GM12878 (cell line): ENCODE measurements at regions not wholly inside any gene's neighbourhood (a gene's known extent, or its start where the extent isn't known, plus 50 kb on each side); places are given as distances from the start of the nearest gene placed in this dataset.

ENCODE experiments used
- ATAC-seq: fragments of 200-7000 bp; cut with Tn5 transposase; 3 replicates; pipeline ENCODE4 v1.9.1; 2020; ENCODE audit warnings: mild to moderate bottlenecking, moderate library complexity
- BruUV-seq: library from RNA; stranded (reverse); fragments of 400-500 nt; replicated peaks from 2 replicates; lab custom pipeline; 2021; lab: Mats Ljungman, UMichigan
- CTCF ChIA-PET: fragments of 300-600 bp; sonication (Branson Sonifier 250); formaldehyde crosslinking; extraction: SDS; loops from one replicate; lab custom pipeline; 2021; ENCODE audit warnings: inconsistent platforms; lab: Yijun Ruan, JAX
- POLR2A ChIA-PET: fragments of 350-600 bp; formaldehyde crosslinking; extraction: SDS; loops from one replicate; lab custom pipeline; 2021; ENCODE audit warnings: inconsistent platforms; lab: Charles Lee
- RAD21 ChIA-PET: fragments of 300-600 bp; sonication (Branson Sonifier 250); formaldehyde crosslinking; loops from one replicate; lab custom pipeline; 2023; ENCODE audit warnings: antibody characterized with exemption; ENCODE audit not compliant: unreplicated experiment; lab: Charles Lee
- SMC1A ChIA-PET: fragments of 300-600 bp; sonication (Branson Sonifier 250); formaldehyde crosslinking; loops from one replicate; lab custom pipeline; 2023; ENCODE audit not compliant: unreplicated experiment, uncharacterized antibody; lab: Charles Lee
- DNase-seq: peaks from one replicate; pipeline ENCODE4 v3.0.0-alpha.2; 2011; ENCODE audit warnings: low read depth, low spot score
- FAIRE-seq: peaks from 3 replicates; lab custom pipeline; 2011; peaks lifted over from hg19 to GRCh38; lab: Jason Lieb, UNC
- H2AFZ ChIP-seq: 2 replicates; pipeline ENCODE4 v1.6.0; 2011; ENCODE audit warnings: low read depth, low read length, control low read depth; ENCODE audit not compliant: control insufficient read depth
- H3K27ac ChIP-seq: 2 replicates; pipeline ENCODE4 v1.5.1; 2011; ENCODE audit warnings: control low read depth; ENCODE audit not compliant: control insufficient read depth, insufficient read depth
- H3K27me3 ChIP-seq, 2 experiments: replicated peaks in 1 of 2; 2 replicates each; pipeline versions ENCODE4 v1.6.0 to v1.6.1; 2011; ENCODE audit warnings: low read length in 1 of 2; ENCODE audit not compliant: control insufficient read depth in 2 of 2, insufficient read depth in 2 of 2
- H3K36me3 ChIP-seq, 2 experiments: 2 replicates each; pipeline ENCODE4 v1.5.1; 2011; ENCODE audit warnings: low read length in 1 of 2; ENCODE audit not compliant: control insufficient read depth in 2 of 2, insufficient read depth in 2 of 2
- H3K4me1 ChIP-seq: 2 replicates; pipeline ENCODE4 v1.6.1; 2011; ENCODE audit warnings: mild to moderate bottlenecking, low read length, moderate library complexity, mixed read lengths; ENCODE audit not compliant: control insufficient read depth, insufficient read depth
- H3K4me2 ChIP-seq: 2 replicates; pipeline ENCODE4 v1.6.0; 2011; ENCODE audit warnings: control low read depth; ENCODE audit not compliant: control insufficient read depth, insufficient read depth
- H3K4me3 ChIP-seq: fragments of 200-600 bp; sonication (generic); 2 replicates; pipeline ENCODE4 v1.5.1; 2016
- H3K79me2 ChIP-seq: 2 replicates; pipeline ENCODE4 v1.6.0; 2011; ENCODE audit warnings: low read length; ENCODE audit not compliant: control insufficient read depth, insufficient read depth
- H3K9ac ChIP-seq: 2 replicates; pipeline ENCODE4 v1.8.0; 2011; ENCODE audit warnings: low read length, control low read depth, mixed read lengths; ENCODE audit not compliant: control insufficient read depth, insufficient read depth
- H3K9me3 ChIP-seq: replicated peaks from 3 replicates; pipeline ENCODE4 v1.5.1; 2011; ENCODE audit warnings: mild to moderate bottlenecking, low read length; ENCODE audit not compliant: control insufficient read depth, insufficient read depth
- H4K20me1 ChIP-seq: 2 replicates; pipeline ENCODE4 v1.6.0; 2011; ENCODE audit not compliant: control insufficient read depth, insufficient read depth
- CBFB ChIP-seq: IDR thresholded peaks from 2 replicates; pipeline ENCODE4 v1.6.1; 2016; ENCODE audit warnings: antibody characterized with exemption, low read depth
- CHD1 ChIP-seq: IDR thresholded peaks from 2 replicates; pipeline ENCODE4 v1.6.1; 2012; ENCODE audit warnings: low read depth, low read length, improper control_type of control experiment
- CREM ChIP-seq: IDR thresholded peaks from 2 replicates; pipeline ENCODE4 v1.6.1; 2014; ENCODE audit warnings: antibody characterized with exemption, low read depth
- HDAC2 ChIP-seq: fragments of 200-600 bp; sonication (generic); IDR thresholded peaks from 2 replicates; pipeline ENCODE4 v1.6.1; 2017
- JUNB ChIP-seq: IDR thresholded peaks from 2 replicates; pipeline ENCODE4 v1.6.1; 2016; ENCODE audit warnings: antibody characterized with exemption, mild to moderate bottlenecking
- LARP7 ChIP-seq: fragments of 450-650 bp; IDR thresholded peaks from 2 replicates; pipeline ENCODE4 v1.6.1; 2017; ENCODE audit warnings: mild to moderate bottlenecking
- RCOR1 ChIP-seq: conservative IDR thresholded peaks from 2 replicates; pipeline ENCODE4 v1.6.1; 2012; ENCODE audit warnings: low read depth, low read length, improper control_type of control experiment
- SIN3A ChIP-seq: IDR thresholded peaks from 2 replicates; pipeline ENCODE4 v1.6.1; 2012; ENCODE audit warnings: low read depth, low read length, improper control_type of control experiment
- SREBF2 ChIP-seq: IDR thresholded peaks from 2 replicates; pipeline ENCODE4 v1.6.1; 2012; ENCODE audit warnings: mild to moderate bottlenecking, low read length
- ZZZ3 ChIP-seq: IDR thresholded peaks from 2 replicates; pipeline ENCODE4 v1.6.1; 2011; ENCODE audit warnings: low read depth; ENCODE audit not compliant: control insufficient read depth, insufficient read length
- WGBS: methylation state at CpG from one replicate; pipeline ENCODE4 v1.1.6; 2016; ENCODE audit warnings: low lambda C conversion rate; ENCODE audit not compliant: insufficient replicate concordance, insufficient coverage; ENCODE audit errors: missing lambda C conversion rate; 5-methylcytosine and 5-hydroxymethylcytosine counted together
- in situ Hi-C: fragments of 300-500 bp; cut with MboI; formaldehyde crosslinking; loops from 9 replicates; pipeline ENCODE4 v1.14.3; 2018; ENCODE audit warnings: mixed read lengths
- intact Hi-C: fragments of 100-400 bp; cut with micrococcal nuclease; formaldehyde crosslinking; loops from one replicate; pipeline ENCODE4 v1.14.2; 2022; ENCODE audit not compliant: unreplicated experiment
- TF ChIP-seq, protein P1 (sequence below): fragments of 450-650 bp; formaldehyde crosslinking; IDR thresholded peaks from 2 replicates; pipeline ENCODE4 v1.5.0; 2022; ENCODE audit warnings: mild to moderate bottlenecking, missing genetic modification characterization
- TF ChIP-seq, protein P2 (sequence below): fragments of 450-650 bp; formaldehyde crosslinking; IDR thresholded peaks from 2 replicates; pipeline ENCODE4 v1.4.0; 2020; ENCODE audit warnings: mild to moderate bottlenecking, moderate library complexity
- TF ChIP-seq, protein P3 (sequence below): fragments of 450-650 bp; IDR thresholded peaks from 2 replicates; pipeline ENCODE4 v1.6.1; 2017; ENCODE audit warnings: mild to moderate bottlenecking
- TF ChIP-seq, protein P4 (sequence below): fragments of 450-650 bp; IDR thresholded peaks from 2 replicates; pipeline ENCODE4 v1.6.1; 2018; ENCODE audit warnings: borderline replicate concordance, mild to moderate bottlenecking; ENCODE audit not compliant: partially characterized antibody

DNA sequence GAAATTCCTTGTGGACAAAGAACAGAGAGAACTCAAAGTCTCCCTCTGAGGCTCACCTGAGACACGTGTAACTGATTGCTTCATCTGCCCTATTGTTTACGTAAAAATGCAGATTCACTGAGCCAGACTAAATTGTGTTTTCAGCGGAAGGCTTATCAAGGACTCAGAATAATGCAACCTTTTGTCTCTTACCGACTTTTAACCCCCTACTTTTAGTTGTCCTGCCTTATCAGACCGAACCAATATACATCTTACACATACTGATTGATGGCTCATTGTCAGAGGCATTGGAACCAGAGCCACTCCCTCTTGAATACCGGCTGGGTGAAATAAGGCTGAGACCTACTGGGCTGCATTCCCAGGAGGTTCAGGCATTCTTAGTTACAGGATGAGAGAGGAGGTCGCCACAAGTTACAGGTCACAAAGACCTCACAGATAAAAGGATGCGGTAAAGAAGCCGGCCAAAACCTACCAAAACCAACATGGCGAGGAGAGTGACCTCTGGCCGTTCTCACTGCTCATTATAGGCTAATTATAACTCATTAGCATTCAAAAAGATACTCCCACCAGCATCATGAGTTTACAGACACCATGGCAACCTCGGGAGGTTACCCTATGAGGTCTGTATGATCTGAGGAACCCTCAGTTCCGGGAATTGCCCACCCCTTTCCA is 95.5 kb upstream of the ZNF184 start:
- H3K27ac ChIP-seq: no peak overlapping the region
- H3K4me2 ChIP-seq: no peak overlapping the region
- no peak overlapping the region for H3K4me3 ChIP-seq
- intact Hi-C loops: no loop called here
- ATAC-seq (no peak), DNase-seq (no peak), FAIRE-seq (no peak)
- no TSS peak for BruUV-seq
- H3K4me1 ChIP-seq: no peaks in the 10 kb centered on the region
- SMC1A ChIA-PET: interaction anchor here (1.3 kb wide), 1 partner anchor 23 kb away, joined by 3 read pairs; no protein-coding TSS in a partner anchor
- H3K79me2 ChIP-seq: no peaks in the 10 kb centered on the region
- no peaks in the 10 kb centered on the region for H3K36me3 ChIP-seq
- H2AFZ ChIP-seq: no peak overlapping the region
- no peaks in the 10 kb centered on the region; a peak in 1 of 4 replicates for H3K27me3 ChIP-seq
- RAD21 ChIA-PET: no interaction called here
- no peaks in the 10 kb centered on the region for H4K20me1 ChIP-seq
- 26% methylated on average over 13 of the region's 13 CpGs for WGBS
- no peaks in the 10 kb centered on the region for H3K9me3 ChIP-seq
- in situ Hi-C loops: no loop called here
- CTCF ChIA-PET: interaction anchor here (1.3 kb wide), 2 partner anchors 9 to 52 kb away, joined by 3 read pairs; no protein-coding TSS in a partner anchor
- POLR2A ChIA-PET: no interaction called here
- H3K9ac ChIP-seq: no peak overlapping the region
- TF ChIP-seq SREBF2 (no peak), JUNB (no peak), HDAC2 (no peak), RCOR1 (no peak), CBFB (no peak), CREM (no peak), ZZZ3 (no peak), CHD1 (no peak), SIN3A (no peak), LARP7 (no peak)
- TF ChIP-seq, protein P1, sequence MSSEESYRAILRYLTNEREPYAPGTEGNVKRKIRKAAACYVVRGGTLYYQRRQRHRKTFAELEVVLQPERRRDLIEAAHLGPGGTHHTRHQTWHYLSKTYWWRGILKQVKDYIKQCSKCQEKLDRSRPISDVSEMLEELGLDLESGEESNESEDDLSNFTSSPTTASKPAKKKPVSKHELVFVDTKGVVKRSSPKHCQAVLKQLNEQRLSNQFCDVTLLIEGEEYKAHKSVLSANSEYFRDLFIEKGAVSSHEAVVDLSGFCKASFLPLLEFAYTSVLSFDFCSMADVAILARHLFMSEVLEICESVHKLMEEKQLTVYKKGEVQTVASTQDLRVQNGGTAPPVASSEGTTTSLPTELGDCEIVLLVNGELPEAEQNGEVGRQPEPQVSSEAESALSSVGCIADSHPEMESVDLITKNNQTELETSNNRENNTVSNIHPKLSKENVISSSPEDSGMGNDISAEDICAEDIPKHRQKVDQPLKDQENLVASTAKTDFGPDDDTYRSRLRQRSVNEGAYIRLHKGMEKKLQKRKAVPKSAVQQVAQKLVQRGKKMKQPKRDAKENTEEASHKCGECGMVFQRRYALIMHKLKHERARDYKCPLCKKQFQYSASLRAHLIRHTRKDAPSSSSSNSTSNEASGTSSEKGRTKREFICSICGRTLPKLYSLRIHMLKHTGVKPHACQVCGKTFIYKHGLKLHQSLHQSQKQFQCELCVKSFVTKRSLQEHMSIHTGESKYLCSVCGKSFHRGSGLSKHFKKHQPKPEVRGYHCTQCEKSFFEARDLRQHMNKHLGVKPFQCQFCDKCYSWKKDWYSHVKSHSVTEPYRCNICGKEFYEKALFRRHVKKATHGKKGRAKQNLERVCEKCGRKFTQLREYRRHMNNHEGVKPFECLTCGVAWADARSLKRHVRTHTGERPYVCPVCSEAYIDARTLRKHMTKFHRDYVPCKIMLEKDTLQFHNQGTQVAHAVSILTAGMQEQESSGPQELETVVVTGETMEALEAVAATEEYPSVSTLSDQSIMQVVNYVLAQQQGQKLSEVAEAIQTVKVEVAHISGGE (CRISPR knock-in tag): no peak
- TF ChIP-seq, protein P2, sequence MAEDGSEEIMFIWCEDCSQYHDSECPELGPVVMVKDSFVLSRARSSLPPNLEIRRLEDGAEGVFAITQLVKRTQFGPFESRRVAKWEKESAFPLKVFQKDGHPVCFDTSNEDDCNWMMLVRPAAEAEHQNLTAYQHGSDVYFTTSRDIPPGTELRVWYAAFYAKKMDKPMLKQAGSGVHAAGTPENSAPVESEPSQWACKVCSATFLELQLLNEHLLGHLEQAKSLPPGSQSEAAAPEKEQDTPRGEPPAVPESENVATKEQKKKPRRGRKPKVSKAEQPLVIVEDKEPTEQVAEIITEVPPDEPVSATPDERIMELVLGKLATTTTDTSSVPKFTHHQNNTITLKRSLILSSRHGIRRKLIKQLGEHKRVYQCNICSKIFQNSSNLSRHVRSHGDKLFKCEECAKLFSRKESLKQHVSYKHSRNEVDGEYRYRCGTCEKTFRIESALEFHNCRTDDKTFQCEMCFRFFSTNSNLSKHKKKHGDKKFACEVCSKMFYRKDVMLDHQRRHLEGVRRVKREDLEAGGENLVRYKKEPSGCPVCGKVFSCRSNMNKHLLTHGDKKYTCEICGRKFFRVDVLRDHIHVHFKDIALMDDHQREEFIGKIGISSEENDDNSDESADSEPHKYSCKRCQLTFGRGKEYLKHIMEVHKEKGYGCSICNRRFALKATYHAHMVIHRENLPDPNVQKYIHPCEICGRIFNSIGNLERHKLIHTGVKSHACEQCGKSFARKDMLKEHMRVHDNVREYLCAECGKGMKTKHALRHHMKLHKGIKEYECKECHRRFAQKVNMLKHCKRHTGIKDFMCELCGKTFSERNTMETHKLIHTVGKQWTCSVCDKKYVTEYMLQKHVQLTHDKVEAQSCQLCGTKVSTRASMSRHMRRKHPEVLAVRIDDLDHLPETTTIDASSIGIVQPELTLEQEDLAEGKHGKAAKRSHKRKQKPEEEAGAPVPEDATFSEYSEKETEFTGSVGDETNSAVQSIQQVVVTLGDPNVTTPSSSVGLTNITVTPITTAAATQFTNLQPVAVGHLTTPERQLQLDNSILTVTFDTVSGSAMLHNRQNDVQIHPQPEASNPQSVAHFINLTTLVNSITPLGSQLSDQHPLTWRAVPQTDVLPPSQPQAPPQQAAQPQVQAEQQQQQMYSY (CRISPR knock-in tag): no peak
- TF ChIP-seq, protein P3, sequence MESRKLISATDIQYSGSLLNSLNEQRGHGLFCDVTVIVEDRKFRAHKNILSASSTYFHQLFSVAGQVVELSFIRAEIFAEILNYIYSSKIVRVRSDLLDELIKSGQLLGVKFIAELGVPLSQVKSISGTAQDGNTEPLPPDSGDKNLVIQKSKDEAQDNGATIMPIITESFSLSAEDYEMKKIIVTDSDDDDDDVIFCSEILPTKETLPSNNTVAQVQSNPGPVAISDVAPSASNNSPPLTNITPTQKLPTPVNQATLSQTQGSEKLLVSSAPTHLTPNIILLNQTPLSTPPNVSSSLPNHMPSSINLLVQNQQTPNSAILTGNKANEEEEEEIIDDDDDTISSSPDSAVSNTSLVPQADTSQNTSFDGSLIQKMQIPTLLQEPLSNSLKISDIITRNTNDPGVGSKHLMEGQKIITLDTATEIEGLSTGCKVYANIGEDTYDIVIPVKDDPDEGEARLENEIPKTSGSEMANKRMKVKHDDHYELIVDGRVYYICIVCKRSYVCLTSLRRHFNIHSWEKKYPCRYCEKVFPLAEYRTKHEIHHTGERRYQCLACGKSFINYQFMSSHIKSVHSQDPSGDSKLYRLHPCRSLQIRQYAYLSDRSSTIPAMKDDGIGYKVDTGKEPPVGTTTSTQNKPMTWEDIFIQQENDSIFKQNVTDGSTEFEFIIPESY: no peak
- TF ChIP-seq, protein P4, sequence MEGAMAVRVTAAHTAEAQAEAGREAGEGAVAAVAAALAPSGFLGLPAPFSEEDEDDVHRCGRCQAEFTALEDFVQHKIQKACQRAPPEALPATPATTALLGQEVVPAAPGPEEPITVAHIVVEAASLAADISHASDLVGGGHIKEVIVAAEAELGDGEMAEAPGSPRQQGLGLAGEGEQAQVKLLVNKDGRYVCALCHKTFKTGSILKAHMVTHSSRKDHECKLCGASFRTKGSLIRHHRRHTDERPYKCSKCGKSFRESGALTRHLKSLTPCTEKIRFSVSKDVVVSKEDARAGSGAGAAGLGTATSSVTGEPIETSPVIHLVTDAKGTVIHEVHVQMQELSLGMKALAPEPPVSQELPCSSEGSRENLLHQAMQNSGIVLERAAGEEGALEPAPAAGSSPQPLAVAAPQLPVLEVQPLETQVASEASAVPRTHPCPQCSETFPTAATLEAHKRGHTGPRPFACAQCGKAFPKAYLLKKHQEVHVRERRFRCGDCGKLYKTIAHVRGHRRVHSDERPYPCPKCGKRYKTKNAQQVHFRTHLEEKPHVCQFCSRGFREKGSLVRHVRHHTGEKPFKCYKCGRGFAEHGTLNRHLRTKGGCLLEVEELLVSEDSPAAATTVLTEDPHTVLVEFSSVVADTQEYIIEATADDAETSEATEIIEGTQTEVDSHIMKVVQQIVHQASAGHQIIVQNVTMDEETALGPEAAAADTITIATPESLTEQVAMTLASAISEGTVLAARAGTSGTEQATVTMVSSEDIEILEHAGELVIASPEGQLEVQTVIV: no peak
